IMR-90 (cell line): ENCODE measurements at regions not wholly inside any gene's neighbourhood (a gene's known extent, or its start where the extent isn't known, plus 50 kb on each side); places are given as distances from the start of the nearest gene placed in this dataset.

Experiments
- CEBPB ChIP-seq: IDR thresholded peaks from 2 replicates; pipeline ENCODE4 v1.6.1; 2012; ENCODE audit warnings: low read depth, low read length, improper control_type of control experiment
- NFE2L2 ChIP-seq: fragments of 150-350 bp; IDR thresholded peaks from 2 replicates; pipeline ENCODE4 v1.6.1; 2016; ENCODE audit warnings: low read depth, mild to moderate bottlenecking, low read length
- POLR2A ChIP-seq: IDR thresholded peaks from 2 replicates; pipeline ENCODE4 v1.6.1; 2012; ENCODE audit warnings: mild to moderate bottlenecking, low read depth, low read length
- TF ChIP-seq, protein P1 (sequence below): conservative IDR thresholded peaks from 2 replicates; pipeline ENCODE4 v1.5.1; 2012; ENCODE audit warnings: mild to moderate bottlenecking, low read depth, low read length, improper control_type of control experiment

DNA sequence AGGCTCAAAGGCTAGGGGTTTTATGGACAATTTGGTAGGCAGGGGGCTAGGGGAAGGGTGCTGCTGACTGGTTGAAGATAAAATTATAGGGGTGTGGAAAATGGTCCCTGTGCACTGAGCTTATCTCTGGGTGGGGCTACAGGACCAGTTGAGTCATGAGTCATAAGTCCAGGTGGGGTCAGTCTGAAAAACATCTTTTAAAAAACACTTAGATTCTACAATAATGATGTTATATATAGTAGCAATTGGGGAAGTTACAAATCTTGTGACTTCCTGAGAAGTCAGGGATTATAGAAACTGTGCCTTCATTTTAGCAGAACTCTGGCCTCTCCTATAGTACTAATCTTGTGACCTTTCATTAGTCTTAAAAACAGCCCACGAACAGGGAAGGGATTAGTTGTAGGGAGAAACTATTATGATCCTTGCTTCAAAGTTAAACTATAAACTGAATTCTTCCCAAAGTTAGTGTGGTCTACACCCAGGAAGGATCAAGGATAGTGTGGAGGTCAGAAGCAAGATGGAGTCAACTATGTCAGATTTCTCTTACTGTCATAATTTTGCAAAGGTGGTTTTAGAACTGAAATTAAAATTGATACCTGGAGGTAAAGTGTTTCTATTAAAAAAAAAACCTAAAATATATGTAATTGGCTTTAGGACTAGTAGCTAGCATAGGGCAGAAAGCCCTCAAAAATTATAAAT, 130.1 kb downstream of the P2RY1 start:
- TF ChIP-seq, protein P1, sequence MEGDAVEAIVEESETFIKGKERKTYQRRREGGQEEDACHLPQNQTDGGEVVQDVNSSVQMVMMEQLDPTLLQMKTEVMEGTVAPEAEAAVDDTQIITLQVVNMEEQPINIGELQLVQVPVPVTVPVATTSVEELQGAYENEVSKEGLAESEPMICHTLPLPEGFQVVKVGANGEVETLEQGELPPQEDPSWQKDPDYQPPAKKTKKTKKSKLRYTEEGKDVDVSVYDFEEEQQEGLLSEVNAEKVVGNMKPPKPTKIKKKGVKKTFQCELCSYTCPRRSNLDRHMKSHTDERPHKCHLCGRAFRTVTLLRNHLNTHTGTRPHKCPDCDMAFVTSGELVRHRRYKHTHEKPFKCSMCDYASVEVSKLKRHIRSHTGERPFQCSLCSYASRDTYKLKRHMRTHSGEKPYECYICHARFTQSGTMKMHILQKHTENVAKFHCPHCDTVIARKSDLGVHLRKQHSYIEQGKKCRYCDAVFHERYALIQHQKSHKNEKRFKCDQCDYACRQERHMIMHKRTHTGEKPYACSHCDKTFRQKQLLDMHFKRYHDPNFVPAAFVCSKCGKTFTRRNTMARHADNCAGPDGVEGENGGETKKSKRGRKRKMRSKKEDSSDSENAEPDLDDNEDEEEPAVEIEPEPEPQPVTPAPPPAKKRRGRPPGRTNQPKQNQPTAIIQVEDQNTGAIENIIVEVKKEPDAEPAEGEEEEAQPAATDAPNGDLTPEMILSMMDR = no peak
- TF ChIP-seq CEBPB = no peak
- no peak for TF ChIP-seq POLR2A
- no peak for TF ChIP-seq NFE2L2
